HUES48 (cell line): ENCODE measurements at regions not wholly inside any gene's neighbourhood (a gene's known extent, or its start where the extent isn't known, plus 50 kb on each side); places are given as distances from the start of the nearest gene placed in this dataset.
"Not testable (repeated sequence)": the region's sequence is repeated elsewhere in the genome, so short reads cannot be mapped to it uniquely, and the experiment has no call there.

ENCODE experiments used
- H3K27ac ChIP-seq: one replicate; pipeline ENCODE4 v1.7.0; 2013; ENCODE audit warnings: low read depth, low read length, inconsistent platforms
- H3K27me3 ChIP-seq: 2 replicates; pipeline ENCODE4 v1.6.1; 2013; ENCODE audit warnings: mild to moderate bottlenecking, low read length; ENCODE audit not compliant: control insufficient read depth, insufficient read depth
- H3K36me3 ChIP-seq: 2 replicates; pipeline ENCODE4 v1.6.1; 2013; ENCODE audit warnings: low read length; ENCODE audit not compliant: control insufficient read depth, insufficient read depth
- H3K4me1 ChIP-seq: 2 replicates; pipeline ENCODE4 v1.6.1; 2013; ENCODE audit warnings: mild to moderate bottlenecking, low read length; ENCODE audit not compliant: control insufficient read depth, insufficient read depth
- H3K4me3 ChIP-seq: 2 replicates; pipeline ENCODE4 v1.5.1; 2013; ENCODE audit warnings: mild to moderate bottlenecking, low read depth, low read length
- H3K9ac ChIP-seq: 2 replicates; pipeline ENCODE4 v1.6.1; 2013; ENCODE audit warnings: mild to moderate bottlenecking, low read depth, low read length, moderate library complexity
- H3K9me3 ChIP-seq: 2 replicates; pipeline ENCODE4 v1.6.1; 2013; ENCODE audit warnings: low read length; ENCODE audit not compliant: control insufficient read depth, insufficient read depth

DNA sequence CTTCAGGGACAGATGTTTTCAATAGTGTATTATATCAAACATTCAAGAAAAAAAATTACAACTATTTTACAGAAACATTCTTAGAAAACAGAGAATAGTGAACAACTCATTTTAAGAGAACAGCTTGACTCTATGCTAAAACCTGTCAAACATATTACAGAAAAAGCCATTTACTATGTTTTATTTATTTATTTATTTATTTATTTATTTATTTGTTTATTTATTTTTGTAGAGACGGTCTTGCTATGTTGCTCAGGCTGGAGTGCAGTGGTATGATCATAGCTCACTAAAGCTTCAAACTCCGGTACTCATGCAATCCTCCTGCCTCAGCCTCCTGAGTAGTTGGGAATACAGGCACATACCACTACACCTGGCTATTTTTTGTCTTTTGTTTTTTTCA is 317.9 kb upstream of the HTR1E start:
- H3K9ac ChIP-seq = no peak overlapping the region
- no peaks in the 10 kb centered on the region for H3K27me3 ChIP-seq
- no peak overlapping the region for H3K4me3 ChIP-seq
- no peak overlapping the region for H3K27ac ChIP-seq
- H3K36me3 ChIP-seq = no peaks in the 10 kb centered on the region
- H3K9me3 ChIP-seq = no peaks in the 10 kb centered on the region
- no peaks in the 10 kb centered on the region for H3K4me1 ChIP-seq

- Histone ChIP-seq H3K36me3 (no peaks in the 10 kb centered on the region), H3K27me3 (no peaks in the 10 kb centered on the region), H3K9me3 (no peaks in the 10 kb centered on the region), H3K4me3 (no peak overlapping the region), H3K9ac (no peak overlapping the region), H3K4me1 (no peaks in the 10 kb centered on the region), H3K27ac (no peak overlapping the region)
Observed at GRCh38 chr6:86615299-86615698, 322.0 kb upstream of the HTR1E start.

- Histone ChIP-seq H3K4me1 (no peaks in the 10 kb centered on the region), H3K4me3 (no peak overlapping the region), H3K9me3 (no peaks in the 10 kb centered on the region), H3K27me3 (no peaks in the 10 kb centered on the region), H3K9ac (no peak overlapping the region), H3K27ac (no peak overlapping the region), H3K36me3 (no peaks in the 10 kb centered on the region)
Observed at GRCh38 chr6:86609549-86610388, 327.6 kb upstream of the HTR1E start.

DNA sequence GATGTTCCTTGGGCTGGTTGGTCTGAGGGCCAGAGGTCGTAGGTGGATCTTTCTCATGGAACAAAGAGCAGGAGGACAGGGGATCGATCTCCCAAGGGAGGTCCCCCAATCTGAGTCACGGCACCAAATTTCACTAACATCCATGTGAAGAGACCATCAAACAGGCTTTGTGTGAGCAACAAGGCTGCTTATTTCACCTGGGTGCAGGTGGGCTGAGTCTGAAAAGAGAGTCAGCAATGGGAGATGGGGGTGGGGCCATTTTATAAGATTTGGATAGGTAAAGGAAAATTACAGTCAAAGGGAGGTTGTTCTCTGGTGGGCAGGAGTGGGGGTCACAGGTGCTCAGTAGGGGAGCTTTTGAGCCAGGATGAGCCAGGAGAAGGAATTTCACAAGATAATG is 334.0 kb upstream of the HTR1E start:
- not testable (repeated sequence) for H3K4me3 ChIP-seq, H3K9me3 ChIP-seq, H3K9ac ChIP-seq, H3K27me3 ChIP-seq, H3K4me1 ChIP-seq, H3K36me3 ChIP-seq, H3K27ac ChIP-seq

DNA sequence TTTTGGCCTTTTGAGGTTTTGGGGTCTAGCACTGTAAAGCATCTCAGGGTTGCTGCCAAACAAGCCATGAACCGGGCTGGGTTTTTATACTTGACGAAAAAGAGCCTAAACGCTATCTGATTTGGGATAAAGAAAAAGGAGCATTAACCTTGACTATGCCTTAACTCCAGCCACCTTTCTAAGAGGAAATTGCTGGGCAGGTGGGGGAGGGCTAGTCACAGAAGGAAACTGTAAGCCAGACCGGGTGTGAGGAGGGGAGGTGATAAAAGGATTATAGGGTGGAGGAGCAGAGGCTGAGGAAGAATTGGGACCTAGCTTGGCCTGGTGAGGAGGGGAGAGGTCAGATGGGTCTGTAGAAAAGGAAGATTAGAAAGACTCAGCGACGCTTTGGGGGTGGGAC is 335.2 kb upstream of the HTR1E start:
- H3K4me3 ChIP-seq, H3K9ac ChIP-seq, H3K4me1 ChIP-seq, H3K36me3 ChIP-seq, H3K27ac ChIP-seq, H3K27me3 ChIP-seq, H3K9me3 ChIP-seq: not testable (repeated sequence)

DNA sequence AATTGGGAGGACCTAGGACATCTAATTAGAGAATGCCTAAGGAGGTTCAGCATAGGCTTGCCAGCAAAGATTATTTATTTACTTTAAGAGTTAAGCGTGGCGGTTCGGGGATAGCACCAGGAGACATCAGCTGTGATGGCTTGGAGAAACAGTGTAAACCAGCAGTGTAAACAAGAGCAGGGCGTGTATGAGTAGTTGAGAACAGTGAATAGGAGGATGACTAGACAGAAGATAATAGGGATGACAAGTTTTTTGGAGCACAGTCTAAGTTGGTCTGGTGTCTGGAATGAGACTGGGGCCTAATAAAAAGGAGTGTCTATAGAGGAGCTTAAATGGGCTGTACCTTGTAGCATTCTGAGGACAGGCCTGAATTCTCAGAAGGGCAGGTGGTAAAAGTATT is 338.4 kb upstream of the HTR1E start:
- H3K9ac ChIP-seq, H3K27me3 ChIP-seq, H3K27ac ChIP-seq, H3K4me1 ChIP-seq, H3K4me3 ChIP-seq, H3K36me3 ChIP-seq, H3K9me3 ChIP-seq: not testable (repeated sequence)

GRCh38 chr6:86595641-86596040 is 341.7 kb upstream of the HTR1E start:
- no peak overlapping the region for H3K27ac ChIP-seq
- no peak overlapping the region for H3K9ac ChIP-seq
- H3K4me3 ChIP-seq = no peak overlapping the region
- no peaks in the 10 kb centered on the region for H3K4me1 ChIP-seq
- no peaks in the 10 kb centered on the region for H3K27me3 ChIP-seq
- no peaks in the 10 kb centered on the region for H3K9me3 ChIP-seq
- H3K36me3 ChIP-seq = no peaks in the 10 kb centered on the region

GRCh38 chr6:86586195-86586594 is 351.1 kb upstream of the HTR1E start:
- no peaks in the 10 kb centered on the region for H3K36me3 ChIP-seq
- no peaks in the 10 kb centered on the region for H3K27me3 ChIP-seq
- no peak overlapping the region for H3K4me3 ChIP-seq
- no peaks in the 10 kb centered on the region for H3K4me1 ChIP-seq
- H3K27ac ChIP-seq = no peak overlapping the region
- no peak overlapping the region for H3K9ac ChIP-seq
- peaks cover 9% of the 10 kb centered on the region for H3K9me3 ChIP-seq

DNA sequence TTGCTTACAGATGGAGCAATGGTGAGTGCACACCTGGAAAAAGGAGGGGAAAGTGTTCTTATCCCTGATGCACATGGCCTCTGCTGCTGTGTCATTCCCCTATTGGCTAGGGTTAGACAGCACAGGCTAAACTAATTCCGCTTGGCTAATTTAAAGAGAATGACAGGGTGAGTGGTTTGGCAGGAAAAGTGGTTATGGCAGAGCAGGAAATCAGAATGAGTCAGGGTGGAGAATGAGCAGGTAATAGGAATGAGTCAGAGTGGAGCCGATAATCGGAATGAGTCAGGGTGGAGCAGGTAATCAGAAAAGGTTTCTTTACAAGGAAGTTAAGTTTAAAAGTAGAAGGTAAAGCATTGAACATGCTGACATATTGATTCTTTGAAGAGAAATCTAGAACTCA is 355.5 kb upstream of the HTR1E start:
- Histone ChIP-seq H3K36me3 (no peaks in the 10 kb centered on the region), H3K4me3 (no peak overlapping the region), H3K9ac (no peak overlapping the region), H3K27ac (no peak overlapping the region), H3K4me1 (no peaks in the 10 kb centered on the region), H3K27me3 (no peaks in the 10 kb centered on the region), H3K9me3 (peaks cover 15% of the 10 kb centered on the region)

- no peak overlapping the region for H3K4me3 ChIP-seq
- no peaks in the 10 kb centered on the region for H3K36me3 ChIP-seq
- no peak overlapping the region for H3K9ac ChIP-seq
- no peaks in the 10 kb centered on the region for H3K4me1 ChIP-seq
- peaks cover 5% of the 10 kb centered on the region; the same call in 1 of the 2 replicates for H3K9me3 ChIP-seq
- H3K27ac ChIP-seq = no peak overlapping the region
- H3K27me3 ChIP-seq = no peaks in the 10 kb centered on the region
Observed at GRCh38 chr6:86563197-86563596, 374.1 kb upstream of the HTR1E start.

DNA sequence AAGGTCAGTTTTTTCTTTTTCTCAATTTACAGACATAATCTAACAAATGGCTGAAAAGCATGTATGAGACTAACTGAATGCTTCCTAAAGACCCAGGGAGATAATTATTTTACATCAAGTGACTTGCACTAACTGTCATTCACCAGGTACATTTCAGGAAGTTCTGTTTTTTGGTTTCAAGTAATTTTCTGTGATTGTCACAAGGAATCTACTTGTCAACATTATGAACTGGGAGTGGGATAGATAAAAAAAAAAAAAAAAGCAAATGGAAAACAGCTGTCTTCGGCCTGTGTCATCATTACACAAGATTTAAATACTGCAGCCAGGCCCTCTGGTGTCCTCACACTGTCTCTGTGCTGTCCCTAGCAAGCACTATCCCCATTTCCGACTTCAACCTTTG is 379.0 kb upstream of the HTR1E start:
- Histone ChIP-seq H3K27me3 (no peaks in the 10 kb centered on the region), H3K27ac (no peak overlapping the region), H3K4me1 (no peaks in the 10 kb centered on the region), H3K4me3 (no peak overlapping the region), H3K36me3 (no peaks in the 10 kb centered on the region), H3K9ac (no peak overlapping the region), H3K9me3 (peaks cover under 1% of the 10 kb centered on the region; the same call in 1 of the 2 replicates)
